GM18907 (cell line): ENCODE measurements at regions not wholly inside any gene's neighbourhood (a gene's known extent, or its start where the extent isn't known, plus 50 kb on each side); places are given as distances from the start of the nearest gene placed in this dataset.
"Not testable (repeated sequence)": the region's sequence is repeated elsewhere in the genome, so short reads cannot be mapped to it uniquely, and the experiment has no call there.

Source experiments
- ATAC-seq: cut with Tn5 transposase; IDR thresholded peaks from one replicate; pipeline ENCODE4 v1.9.1; 2021; ENCODE audit warnings: mild to moderate bottlenecking, moderate library complexity; ENCODE audit not compliant: unreplicated experiment

DNA sequence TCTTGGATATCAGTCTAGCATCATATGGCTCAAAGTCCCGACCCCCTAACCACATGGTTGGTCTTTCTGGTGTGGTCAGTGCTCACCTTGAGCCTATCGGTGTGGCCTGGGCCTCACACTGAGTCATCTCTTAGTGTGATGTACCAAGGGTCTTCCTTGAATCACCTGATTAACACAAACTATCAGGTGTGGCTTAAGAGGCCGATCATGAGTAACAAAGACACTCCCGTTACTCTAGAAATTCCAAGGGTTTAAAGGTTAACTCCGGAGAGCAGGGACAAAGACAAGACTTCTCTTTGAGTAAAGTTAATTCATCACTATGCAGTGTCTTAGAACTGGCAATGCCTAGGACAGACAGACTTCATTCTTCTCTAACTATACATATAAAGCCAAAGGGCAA, 52.3 kb upstream of the ARMC3 start:
- no peak for ATAC-seq

DNA sequence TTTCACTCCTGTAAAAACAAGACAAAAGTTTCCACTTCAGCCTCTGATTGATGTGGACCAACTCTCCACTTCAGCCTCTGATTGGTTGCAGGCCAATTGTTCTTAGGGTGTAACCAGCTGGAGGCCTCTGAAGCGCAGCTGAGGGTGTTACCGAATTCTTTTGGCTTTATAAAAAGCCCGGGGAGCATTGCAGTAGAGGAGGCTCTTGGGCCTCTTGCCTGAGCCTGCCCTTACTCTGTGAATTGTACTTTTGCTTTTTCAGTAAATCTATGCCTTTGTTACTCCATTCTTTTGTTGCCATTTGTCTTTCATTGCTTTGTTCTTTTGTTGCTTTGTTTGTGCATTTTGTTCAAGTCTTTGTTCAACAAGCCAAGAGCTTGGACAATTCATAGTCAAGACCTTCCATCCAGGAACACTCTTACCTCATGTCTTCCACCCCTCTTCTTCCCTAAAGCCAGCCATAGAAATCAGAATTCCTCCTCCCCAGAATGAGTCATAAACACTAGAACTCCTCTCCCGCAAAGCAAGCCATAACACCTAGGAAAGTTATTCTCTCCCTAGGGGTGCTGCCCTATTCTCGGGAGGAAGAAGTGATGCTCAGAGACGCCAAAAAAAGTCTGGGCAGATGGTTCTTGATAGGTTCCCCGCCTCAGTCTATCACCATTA, 53.5 kb upstream of the ARMC3 start:
- no peak for ATAC-seq

- no peak for ATAC-seq
Observed at GRCh38 chr10:22856444-22857074, 71.3 kb upstream of the ARMC3 start.

DNA sequence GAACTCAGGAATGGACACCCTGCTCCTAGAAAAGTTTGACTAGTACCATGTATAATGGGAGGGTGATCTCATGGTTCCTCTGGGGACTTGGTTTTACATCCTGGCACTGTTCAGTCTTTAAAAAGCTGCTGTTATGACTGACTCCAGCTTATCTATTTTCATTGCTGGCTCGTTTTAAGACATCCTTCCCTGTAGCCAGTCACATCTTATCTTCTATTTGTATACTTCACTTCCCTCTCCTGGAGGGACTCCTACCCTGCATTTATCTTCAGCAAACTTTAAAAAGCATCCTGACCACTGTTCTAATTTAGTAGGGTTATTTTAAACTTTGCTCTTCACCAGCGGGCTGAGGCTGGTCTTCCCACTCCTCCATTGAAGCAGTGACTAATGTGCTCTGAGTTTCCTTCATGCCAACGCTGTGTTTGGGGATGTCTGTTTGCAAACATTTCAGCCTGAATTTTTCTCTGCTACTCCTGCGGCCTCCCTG, 72.9 kb upstream of the ARMC3 start:
- no peak for ATAC-seq

DNA sequence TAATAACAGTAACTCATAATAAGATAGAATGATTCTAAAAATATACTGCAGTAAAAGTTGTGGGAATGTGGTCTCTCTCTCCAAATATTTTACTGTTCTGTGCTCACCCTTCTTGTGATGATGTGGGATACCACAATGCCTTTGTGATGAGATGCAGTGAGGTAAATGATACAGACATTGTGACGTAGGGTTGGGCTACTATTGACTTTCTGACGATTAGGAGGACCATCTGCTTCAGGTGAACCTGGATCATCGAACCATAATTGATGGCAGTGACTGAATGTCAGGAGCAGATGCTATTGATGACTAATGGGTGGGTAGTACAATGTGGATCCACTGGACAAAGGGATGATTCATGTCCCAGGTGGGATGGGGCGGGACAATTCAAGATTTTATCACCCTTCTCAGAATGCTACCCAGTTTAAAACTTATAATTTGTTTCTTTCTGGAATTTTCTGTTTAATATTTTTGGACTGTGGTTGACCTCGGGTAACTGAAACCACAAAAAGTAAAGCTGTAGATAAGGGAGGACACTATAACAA, 73.9 kb upstream of the ARMC3 start:
- no peak for ATAC-seq

GRCh38 chr10:22852712-22853353, 75.0 kb upstream of the ARMC3 start:
- ATAC-seq, result no peak

DNA sequence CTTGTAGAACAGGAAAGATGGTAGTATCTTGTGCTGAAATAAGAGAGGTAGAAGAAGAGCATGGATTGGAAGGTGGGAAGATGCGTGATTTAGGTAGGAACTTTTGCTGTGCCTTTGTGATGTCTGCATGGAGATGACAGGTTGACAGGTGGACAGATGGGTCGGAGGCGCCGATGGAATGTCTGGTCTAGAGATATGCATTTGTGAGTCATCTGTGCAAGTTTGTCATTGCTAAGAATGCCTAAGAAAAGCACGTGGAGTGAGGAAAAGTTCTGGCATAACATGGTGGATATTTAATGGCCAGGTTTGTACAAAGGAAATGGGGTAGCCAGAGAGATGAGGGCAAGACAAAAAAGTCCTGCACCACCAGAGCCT, 76.0 kb upstream of the ARMC3 start:
- no peak for ATAC-seq

GRCh38 chr10:22850541-22850940, 77.3 kb upstream of the ARMC3 start:
- no peak for ATAC-seq

DNA sequence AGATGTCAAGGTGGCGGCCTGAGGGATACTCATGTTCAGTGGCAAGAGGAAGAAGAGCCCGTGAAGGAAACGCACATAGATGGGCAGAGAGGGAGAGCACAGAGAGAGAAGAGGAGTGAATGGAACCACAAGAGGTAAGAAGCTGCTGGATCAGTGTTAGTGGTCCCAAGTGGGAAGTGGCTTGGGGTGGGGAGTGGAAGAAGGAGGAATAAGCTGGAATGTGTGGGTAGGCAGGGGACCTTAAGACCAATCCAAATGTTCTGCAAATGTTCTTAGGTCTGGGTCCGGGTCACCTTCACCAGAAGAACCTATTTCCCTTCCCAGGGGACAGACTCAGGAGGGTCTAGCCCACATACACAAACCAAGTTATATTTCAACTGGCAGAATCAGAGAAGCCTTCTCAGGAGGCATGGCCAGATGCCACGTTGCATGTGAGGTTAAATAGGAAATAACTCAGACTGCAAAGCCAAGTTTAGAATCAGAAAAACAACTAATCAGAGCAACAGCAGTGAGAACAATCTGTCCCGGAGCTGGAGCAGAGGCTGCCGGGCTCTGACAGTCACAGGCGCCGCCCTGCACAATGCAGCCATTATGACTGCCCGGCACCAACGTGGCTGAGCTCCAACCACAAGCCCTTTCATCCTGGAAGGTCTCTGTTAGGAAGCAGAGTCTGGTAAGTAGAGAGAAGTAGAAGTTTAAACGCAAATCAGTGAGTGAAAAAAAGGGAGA, 78.6 kb upstream of the ARMC3 start:
- ATAC-seq, result no peak

DNA sequence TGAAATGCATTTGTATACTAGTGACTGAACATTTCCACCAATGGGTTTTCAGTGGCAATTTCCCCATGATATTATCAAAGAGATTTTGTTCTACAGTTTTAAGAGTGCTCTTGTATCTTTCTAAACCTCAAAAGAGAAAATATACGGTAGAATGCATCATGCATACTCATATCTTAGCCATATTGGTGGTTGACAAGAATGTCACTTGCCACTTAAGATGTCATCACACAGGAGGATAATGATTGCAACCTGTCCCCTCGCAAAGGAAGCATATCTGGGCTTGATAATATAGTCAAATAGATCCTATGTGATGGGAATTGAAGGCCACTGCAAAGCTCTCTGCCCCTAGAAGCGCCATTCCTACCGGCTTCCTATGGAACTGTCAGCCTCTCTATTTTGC, 79.3 kb upstream of the ARMC3 start:
- no peak for ATAC-seq

- ATAC-seq, result no peak
Observed at GRCh38 chr10:22846294-22846693, 81.6 kb upstream of the ARMC3 start.

DNA sequence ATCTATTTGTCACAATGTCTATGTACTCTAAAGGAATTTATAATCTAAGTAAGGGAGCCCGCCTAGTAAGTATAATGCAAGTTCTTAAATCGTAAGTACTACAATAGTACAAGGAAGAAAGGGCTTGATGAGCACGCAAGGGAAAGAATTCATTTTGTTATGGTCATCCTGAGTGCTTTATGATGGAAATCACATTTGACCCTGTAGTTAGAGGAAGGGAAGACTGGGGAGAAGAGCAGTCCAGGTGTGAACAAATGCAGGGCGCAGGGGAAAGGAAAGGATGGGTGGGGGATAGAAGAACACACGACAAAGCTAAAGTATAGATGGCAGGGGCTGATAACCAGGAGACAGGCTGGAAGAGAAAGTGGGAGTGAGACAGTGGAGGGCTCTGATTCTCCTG, 88.2 kb upstream of the ARMC3 start:
- ATAC-seq, result no peak

DNA sequence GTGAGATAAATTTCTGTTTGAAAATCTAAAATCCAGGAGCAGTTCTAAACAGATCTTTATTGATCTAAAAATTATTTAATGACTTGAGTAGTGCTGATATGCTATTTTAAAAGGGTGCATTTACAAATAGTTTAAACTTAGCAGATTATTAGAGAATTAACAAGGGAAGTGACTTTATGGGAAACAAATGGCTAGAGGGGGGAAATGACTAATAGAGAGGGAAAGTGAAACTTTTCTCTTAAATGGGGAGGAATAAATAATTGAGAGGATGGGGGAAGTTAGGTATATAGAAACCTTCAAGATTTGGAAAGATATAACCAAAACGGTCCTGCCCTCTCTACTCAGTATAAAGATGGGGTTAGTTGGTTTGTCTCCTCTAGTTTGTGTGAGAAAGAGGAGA, 90.1 kb upstream of the ARMC3 start:
- no peak for ATAC-seq

DNA sequence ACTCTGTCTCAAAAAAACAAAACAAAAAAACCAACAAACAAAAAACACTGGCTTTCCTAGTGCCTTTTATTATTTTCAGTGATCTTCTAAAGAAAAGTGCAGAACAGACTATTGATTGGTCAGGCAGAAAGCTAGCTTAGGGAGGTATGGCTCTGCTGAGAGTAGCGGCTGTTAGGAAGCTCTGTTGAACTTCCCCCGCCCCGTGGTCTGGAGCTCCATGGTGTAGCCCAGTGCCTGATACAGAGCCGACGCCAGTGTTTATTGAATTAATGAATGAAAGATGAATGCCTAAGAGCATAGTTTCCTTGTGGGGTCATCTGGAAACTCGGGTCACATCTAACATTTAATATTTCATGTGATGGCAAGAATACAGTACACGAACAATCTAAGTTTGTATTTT, 90.5 kb upstream of the ARMC3 start:
- no peak for ATAC-seq

GRCh38 chr10:22834471-22834870, 93.4 kb upstream of the ARMC3 start:
- ATAC-seq, result no peak

DNA sequence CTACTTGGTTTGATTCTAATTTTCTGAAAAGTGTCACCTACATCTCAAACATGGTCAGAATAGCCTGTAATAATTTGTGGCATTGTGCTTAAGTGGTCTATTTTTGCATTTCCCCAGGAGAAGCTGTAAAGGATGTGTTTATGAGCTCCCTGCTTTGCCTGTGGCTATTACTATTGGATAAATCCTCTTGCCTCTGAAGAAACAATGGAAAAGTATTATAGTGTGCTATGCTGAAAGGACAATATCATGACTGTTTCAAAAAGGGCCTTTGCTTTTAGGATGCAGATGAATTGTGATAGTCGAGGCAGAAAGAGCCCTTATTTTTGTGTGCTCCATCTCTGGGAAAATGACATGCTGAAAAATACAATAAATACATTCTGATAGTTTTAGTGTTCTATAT, 94.1 kb upstream of the ARMC3 start:
- no peak for ATAC-seq

GRCh38 chr10:22833353-22833752, 94.5 kb upstream of the ARMC3 start:
- no peak for ATAC-seq

- no peak for ATAC-seq
Observed at GRCh38 chr10:22832851-22833250, 95.0 kb upstream of the ARMC3 start.

GRCh38 chr10:22832066-22832602, 95.7 kb upstream of the ARMC3 start:
- ATAC-seq, result no peak

- no peak for ATAC-seq
Observed at GRCh38 chr10:22831586-22831985, 96.3 kb upstream of the ARMC3 start.

DNA sequence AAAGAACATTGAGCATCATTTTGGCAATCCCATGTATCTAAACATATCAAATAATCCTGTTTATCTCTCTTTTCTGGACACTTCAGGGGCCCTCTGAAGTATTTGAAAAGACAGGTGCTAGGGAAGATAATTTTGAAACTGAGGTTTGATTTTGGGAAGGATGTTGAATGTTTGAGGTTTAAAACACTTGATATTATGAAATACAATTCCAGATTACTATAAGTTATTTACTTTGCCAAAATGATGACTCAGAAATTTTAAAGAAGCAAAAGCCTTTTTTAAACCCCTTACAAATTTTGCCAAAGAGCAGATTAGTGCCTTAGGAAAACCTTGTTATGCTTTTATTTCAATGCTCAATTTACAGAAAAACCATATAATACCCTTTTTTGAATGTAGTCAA, 99.1 kb upstream of the ARMC3 start:
- not testable (repeated sequence) for ATAC-seq
